BE2C (cell line): ENCODE measurements at regions not wholly inside any gene's neighbourhood (a gene's known extent, or its start where the extent isn't known, plus 50 kb on each side); places are given as distances from the start of the nearest gene placed in this dataset.
A peak's percentile ranks its signal among the peaks of the same experiment; 100 is the strongest.

Experiments used
- DNase-seq: peaks from one replicate; pipeline ENCODE4 v3.0.0-alpha.2; 2020
- H3K27me3 ChIP-seq: fragments of 250-450 bp; sonication (Bioruptor Pico); 2 replicates; pipeline ENCODE4 v1.5.1; 2020; ENCODE audit warnings: mild to moderate bottlenecking
- H3K36me3 ChIP-seq: fragments of 250-450 bp; sonication (Bioruptor Pico); 2 replicates; pipeline ENCODE4 v1.5.1; 2020; ENCODE audit warnings: mild to moderate bottlenecking
- H3K4me1 ChIP-seq: fragments of 250-450 bp; sonication (Bioruptor Pico); 2 replicates; pipeline ENCODE4 v1.5.1; 2020
- H3K4me3 ChIP-seq: 2 replicates; pipeline ENCODE4 v1.5.1; 2011; ENCODE audit warnings: low read depth, low read length
- H3K9me3 ChIP-seq: fragments of 250-450 bp; sonication (Bioruptor Pico); 2 replicates; pipeline ENCODE4 v1.5.1; 2020
- TF ChIP-seq, protein P1 (sequence below): IDR thresholded peaks from 2 replicates; pipeline ENCODE4 v1.5.1; 2012; ENCODE audit warnings: mild to moderate bottlenecking, low read depth, low read length

DNA sequence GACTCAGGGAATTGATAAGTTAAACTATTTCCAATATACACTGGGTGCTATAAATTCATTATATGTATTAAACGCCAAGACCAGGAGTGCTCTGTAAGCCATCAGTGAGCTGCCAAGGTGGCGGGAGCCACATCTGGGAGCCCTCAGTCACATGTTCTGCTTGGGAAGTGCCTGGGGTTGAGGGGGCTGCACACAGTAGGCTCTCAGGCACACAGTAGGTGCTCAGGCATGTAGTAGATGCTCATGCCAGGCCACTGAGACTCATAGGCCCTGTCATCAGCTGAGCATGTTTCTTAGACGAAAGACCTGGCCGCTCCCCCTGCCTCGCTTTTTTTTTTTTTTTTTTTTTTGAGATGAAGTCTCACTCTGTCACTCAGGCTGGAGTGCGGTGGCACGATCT, 83.3 kb upstream of the BHLHE23 start:
- Histone ChIP-seq H3K4me1 (no peaks in the 10 kb centered on the region), H3K4me3 (no peak overlapping the region), H3K27me3 (peaks cover 88% of the 10 kb centered on the region), H3K36me3 (no peaks in the 10 kb centered on the region), H3K9me3 (no peaks in the 10 kb centered on the region)
- peak; percentile 1 for DNase-seq
- TF ChIP-seq, protein P1, sequence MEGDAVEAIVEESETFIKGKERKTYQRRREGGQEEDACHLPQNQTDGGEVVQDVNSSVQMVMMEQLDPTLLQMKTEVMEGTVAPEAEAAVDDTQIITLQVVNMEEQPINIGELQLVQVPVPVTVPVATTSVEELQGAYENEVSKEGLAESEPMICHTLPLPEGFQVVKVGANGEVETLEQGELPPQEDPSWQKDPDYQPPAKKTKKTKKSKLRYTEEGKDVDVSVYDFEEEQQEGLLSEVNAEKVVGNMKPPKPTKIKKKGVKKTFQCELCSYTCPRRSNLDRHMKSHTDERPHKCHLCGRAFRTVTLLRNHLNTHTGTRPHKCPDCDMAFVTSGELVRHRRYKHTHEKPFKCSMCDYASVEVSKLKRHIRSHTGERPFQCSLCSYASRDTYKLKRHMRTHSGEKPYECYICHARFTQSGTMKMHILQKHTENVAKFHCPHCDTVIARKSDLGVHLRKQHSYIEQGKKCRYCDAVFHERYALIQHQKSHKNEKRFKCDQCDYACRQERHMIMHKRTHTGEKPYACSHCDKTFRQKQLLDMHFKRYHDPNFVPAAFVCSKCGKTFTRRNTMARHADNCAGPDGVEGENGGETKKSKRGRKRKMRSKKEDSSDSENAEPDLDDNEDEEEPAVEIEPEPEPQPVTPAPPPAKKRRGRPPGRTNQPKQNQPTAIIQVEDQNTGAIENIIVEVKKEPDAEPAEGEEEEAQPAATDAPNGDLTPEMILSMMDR: no peak

DNA sequence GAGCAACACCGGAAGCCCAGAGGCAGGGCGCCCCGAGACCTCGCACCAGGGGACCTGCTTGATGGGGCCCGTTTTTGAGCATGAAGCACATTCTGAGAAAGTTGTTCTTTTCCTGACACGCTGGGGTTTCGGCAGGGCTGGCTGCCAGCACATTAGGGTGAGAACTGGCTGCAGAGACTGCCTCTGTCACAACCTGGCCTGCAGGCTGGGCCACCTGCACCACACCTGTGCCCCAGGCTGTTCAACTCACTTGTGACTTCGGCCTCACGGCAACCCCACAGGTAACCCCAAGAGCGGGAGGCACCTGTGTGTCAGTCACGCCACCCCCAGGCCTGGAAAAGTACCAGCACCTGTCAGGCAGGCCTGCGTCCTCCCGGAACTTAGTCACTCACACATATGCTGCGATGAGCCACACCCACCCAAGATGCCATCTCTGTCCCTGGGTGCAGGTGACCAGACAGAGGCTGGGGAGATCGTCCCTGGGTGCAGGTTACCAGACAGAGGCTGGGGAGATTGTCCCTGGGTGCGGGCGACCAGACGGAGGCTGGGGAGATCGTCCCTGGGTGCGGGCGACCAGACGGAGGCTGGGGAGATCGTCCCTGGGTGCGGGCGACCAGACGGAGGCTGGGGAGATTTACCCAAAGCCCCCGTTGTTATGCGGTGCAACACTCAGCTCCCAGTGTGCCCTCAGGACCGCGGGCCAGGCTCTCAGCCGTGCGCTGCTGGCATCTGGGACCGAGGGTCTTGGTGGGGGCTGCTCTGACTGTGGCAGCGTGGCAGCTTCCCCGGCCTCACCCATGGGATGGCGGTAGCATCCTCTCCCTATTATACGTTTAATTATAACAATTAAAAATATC, 82.5 kb upstream of the BHLHE23 start:
- DNase-seq: peak; percentile 8
- H3K27me3 ChIP-seq: peaks cover 88% of the 10 kb centered on the region
- TF ChIP-seq, protein P1: no peak
- no peaks in the 10 kb centered on the region for H3K4me1 ChIP-seq
- no peak overlapping the region for H3K4me3 ChIP-seq
- H3K36me3 ChIP-seq: no peaks in the 10 kb centered on the region
- H3K9me3 ChIP-seq: no peaks in the 10 kb centered on the region

DNA sequence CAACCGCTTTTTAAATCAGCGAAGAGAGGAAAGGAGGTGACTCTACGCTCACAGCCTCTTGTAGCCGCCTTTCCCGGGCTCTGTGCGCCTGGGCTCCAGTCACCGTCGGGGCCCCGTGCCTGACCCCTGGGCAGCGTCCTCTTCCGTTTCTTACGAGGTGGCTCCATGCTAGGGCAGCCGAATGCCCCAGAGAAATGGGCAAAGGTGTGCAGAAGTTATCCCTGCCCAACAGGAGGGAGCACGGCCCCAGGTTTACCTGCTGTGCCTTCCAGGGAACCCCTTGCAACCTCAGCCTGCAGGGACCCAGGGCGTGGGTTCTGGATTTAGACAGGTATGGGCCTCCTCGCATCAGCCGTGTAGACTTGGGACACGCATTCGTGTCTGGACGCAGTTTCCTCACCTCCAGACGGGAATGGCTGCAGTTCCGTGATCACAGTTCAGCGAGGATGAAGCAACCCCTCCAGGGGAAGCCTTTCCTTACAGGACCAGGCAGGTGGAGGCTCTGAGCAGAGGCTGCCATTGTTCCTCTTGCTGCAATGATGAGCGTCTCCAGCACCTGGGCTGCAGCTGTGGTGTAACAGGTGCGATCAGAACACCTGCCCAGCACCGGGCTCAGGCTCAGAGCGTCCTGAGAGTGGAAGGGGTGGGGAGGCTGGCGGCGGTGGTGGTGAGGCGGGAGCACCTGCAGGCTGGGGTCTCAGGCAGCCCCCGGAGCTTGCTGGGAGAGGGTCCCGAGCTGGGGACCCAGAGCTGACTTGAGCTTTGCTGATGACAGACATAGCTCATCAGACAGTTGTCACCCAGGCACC, 81.3 kb upstream of the BHLHE23 start:
- no peak overlapping the region for H3K4me3 ChIP-seq
- peak; percentile 6 for DNase-seq

DNA sequence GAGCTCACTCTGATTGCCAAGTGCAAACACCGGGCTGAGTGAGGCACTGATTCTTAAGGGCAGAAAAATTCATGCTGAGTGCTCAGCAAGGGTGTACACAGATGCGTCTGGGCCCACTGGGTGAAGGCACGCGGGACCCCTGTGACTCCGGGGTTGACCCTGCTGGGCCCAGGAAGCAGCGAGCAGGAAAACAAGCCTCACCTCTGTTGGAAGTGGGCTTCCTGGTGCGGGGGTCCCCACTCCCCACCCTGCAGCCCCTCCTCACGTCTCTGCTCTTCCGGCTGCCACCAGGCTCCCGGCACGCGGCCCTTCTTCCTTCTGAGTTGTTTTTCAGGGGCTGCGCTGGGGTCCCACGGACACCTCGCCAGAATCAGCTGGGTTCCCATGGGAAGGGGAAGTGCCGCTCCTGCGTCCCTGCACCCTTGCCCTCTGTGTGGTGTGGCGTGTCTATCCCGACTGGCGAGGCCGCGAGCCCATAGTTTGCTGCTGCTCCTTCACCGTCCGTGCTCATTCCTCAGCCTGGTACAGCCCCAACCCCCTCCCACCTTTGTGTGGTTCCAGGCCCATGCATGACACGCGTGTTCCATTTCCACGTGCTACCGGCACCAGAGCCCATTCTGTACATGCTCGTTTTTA, 80.6 kb upstream of the BHLHE23 start:
- H3K4me1 ChIP-seq: no peaks in the 10 kb centered on the region
- DNase-seq: peak; percentile 6
- no peak overlapping the region for H3K4me3 ChIP-seq
- H3K36me3 ChIP-seq: no peaks in the 10 kb centered on the region
- peaks cover 91% of the 10 kb centered on the region for H3K27me3 ChIP-seq
- no peaks in the 10 kb centered on the region for H3K9me3 ChIP-seq
- TF ChIP-seq, protein P1: no peak

More for the DNA sequence above, 81.3 kb upstream of the BHLHE23 start:
- H3K4me1 ChIP-seq: no peaks in the 10 kb centered on the region
- no peaks in the 10 kb centered on the region for H3K36me3 ChIP-seq
- H3K27me3 ChIP-seq: peaks cover 93% of the 10 kb centered on the region
- H3K9me3 ChIP-seq: no peaks in the 10 kb centered on the region
- TF ChIP-seq, protein P1: no peak

DNA sequence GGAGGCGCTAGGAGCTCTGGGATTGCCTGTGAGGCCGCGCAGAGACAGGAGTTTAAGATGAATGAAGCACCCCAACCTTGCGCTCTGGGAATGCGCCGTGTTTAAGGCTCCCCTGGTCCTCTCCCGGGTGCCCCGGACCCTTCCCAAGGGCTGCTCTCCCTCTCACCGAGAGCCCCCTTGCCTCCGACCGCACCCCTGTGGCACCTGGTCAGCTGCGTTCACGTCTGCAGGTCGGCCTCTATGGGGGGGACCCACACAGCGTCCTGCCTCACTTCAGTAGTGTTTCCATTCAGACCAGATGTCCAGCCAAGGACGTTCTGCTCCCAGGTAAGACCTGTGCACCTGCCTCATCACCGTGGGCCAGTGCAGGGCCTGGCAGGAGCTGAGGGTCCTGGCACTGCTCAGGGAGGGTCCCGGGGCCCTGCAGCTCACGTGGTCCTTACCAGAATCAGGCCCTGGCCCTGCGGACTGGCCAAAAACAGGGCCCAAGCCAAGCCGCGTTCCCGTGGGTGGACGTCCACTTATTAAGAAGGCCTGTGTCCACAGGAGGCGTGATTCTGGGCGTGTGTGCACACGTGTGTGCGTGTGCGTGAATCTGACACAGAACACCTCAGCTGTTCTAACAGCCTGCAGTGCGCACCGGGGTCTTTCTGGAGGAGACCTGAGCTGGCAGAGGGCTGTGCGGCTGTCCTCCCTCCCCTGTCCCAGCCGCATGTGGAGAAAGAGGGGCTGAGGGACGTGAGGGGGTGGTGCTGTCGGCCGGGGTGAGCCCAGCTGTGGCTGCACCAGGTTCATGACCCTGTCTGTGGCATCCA, 79.9 kb upstream of the BHLHE23 start:
- H3K4me3 ChIP-seq: no peak overlapping the region
- DNase-seq: peak; percentile 4
- H3K4me1 ChIP-seq: no peaks in the 10 kb centered on the region
- H3K27me3 ChIP-seq: peaks cover 92% of the 10 kb centered on the region
- TF ChIP-seq, protein P1: no peak
- H3K36me3 ChIP-seq: no peaks in the 10 kb centered on the region
- H3K9me3 ChIP-seq: no peaks in the 10 kb centered on the region
